ENCODE measurements at regions not wholly inside any gene's neighbourhood (a gene's known extent, or its start where the extent isn't known, plus 50 kb on each side); places are given as distances from the start of the nearest gene placed in this dataset.

DNA sequence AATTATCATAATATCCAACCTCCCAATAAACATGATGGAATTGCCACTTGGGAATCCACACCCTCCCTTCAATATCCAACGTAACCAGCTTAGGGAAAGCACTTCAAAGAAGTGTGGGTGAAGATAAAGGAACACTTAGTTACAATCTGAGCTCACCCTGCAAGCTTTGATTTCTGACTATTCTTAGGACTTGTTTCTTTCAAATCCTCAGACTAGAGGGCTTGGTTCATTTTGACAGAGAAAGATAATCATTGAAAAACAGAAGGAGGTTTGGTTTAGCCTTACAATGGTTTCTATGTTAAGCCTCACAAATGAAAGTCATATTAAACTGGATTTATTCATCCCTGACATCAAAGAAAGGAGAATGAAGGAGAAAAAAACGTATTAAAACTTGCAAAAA is 57.9 kb upstream of the SYT13 start (continued):
- TF ChIP-seq, protein P1, sequence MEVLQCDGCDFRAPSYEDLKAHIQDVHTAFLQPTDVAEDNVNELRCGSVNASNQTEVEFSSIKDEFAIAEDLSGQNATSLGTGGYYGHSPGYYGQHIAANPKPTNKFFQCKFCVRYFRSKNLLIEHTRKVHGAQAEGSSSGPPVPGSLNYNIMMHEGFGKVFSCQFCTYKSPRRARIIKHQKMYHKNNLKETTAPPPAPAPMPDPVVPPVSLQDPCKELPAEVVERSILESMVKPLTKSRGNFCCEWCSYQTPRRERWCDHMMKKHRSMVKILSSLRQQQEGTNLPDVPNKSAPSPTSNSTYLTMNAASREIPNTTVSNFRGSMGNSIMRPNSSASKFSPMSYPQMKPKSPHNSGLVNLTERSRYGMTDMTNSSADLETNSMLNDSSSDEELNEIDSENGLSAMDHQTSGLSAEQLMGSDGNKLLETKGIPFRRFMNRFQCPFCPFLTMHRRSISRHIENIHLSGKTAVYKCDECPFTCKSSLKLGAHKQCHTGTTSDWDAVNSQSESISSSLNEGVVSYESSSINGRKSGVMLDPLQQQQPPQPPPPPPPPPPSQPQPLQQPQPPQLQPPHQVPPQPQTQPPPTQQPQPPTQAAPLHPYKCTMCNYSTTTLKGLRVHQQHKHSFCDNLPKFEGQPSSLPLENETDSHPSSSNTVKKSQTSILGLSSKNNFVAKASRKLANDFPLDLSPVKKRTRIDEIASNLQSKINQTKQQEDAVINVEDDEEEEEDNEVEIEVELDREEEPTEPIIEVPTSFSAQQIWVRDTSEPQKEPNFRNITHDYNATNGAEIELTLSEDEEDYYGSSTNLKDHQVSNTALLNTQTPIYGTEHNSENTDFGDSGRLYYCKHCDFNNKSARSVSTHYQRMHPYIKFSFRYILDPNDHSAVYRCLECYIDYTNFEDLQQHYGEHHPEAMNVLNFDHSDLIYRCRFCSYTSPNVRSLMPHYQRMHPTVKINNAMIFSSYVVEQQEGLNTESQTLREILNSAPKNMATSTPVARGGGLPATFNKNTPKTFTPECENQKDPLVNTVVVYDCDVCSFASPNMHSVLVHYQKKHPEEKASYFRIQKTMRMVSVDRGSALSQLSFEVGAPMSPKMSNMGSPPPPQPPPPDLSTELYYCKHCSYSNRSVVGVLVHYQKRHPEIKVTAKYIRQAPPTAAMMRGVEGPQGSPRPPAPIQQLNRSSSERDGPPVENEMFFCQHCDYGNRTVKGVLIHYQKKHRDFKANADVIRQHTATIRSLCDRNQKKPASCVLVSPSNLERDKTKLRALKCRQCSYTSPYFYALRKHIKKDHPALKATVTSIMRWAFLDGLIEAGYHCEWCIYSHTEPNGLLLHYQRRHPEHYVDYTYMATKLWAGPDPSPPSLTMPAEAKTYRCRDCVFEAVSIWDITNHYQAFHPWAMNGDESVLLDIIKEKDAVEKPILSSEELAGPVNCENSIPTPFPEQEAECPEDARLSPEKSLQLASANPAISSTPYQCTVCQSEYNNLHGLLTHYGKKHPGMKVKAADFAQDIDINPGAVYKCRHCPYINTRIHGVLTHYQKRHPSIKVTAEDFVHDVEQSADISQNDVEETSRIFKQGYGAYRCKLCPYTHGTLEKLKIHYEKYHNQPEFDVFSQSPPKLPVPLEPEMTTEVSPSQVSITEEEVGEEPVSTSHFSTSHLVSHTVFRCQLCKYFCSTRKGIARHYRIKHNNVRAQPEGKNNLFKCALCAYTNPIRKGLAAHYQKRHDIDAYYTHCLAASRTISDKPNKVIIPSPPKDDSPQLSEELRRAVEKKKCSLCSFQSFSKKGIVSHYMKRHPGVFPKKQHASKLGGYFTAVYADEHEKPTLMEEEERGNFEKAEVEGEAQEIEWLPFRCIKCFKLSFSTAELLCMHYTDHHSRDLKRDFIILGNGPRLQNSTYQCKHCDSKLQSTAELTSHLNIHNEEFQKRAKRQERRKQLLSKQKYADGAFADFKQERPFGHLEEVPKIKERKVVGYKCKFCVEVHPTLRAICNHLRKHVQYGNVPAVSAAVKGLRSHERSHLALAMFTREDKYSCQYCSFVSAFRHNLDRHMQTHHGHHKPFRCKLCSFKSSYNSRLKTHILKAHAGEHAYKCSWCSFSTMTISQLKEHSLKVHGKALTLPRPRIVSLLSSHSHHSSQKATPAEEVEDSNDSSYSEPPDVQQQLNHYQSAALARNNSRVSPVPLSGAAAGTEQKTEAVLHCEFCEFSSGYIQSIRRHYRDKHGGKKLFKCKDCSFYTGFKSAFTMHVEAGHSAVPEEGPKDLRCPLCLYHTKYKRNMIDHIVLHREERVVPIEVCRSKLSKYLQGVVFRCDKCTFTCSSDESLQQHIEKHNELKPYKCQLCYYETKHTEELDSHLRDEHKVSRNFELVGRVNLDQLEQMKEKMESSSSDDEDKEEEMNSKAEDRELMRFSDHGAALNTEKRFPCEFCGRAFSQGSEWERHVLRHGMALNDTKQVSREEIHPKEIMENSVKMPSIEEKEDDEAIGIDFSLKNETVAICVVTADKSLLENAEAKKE (CRISPR knock-in tag; IDR thresholded peaks at IDR 0.05) = no peak
- TF ChIP-seq EZH2 (IDR thresholded peaks at IDR 0.05; ENCODE audit: low read depth, unreplicated experiment) (no peak), POLR2AphosphoS5 (IDR thresholded peaks at IDR 0.05; ENCODE audit: low read depth) (no peak), NANOG (IDR thresholded peaks at IDR 0.05; ENCODE audit: borderline replicate concordance) (no peak), EZH2phosphoT487 (IDR thresholded peaks at IDR 0.05; ENCODE audit: unreplicated experiment) (no peak)

- no peak overlapping the region for H2AFZ ChIP-seq
- H3K27me3 ChIP-seq (ENCODE audit: insufficient read depth) = no peaks in the 10 kb centered on the region
- no peak overlapping the region for H3K4me3 ChIP-seq
- H3K79me2 ChIP-seq (replicated peaks; ENCODE audit: insufficient read depth) = no peaks in the 10 kb centered on the region
- H3K4me1 ChIP-seq (ENCODE audit: insufficient read depth) = peaks cover 39% of the 10 kb centered on the region
- H3K4me2 ChIP-seq = no peak overlapping the region
- peaks cover 6% of the 10 kb centered on the region for H3K27me3 Mint-ChIP-seq (ENCODE audit: insufficient read depth, low read depth, poor library complexity)
- DNase-seq (ENCODE audit: low spot score) = no peak
- peaks cover 67% of the 10 kb centered on the region for H3K4me1 Mint-ChIP-seq
- H3K27ac Mint-ChIP-seq = no peak overlapping the region
- H3F3A ChIP-seq (replicated peaks; ENCODE audit: low read depth) = no peaks in the 10 kb centered on the region
- H3K27ac ChIP-seq (ENCODE audit: low read depth) = no peak overlapping the region
- H3K9me3 Mint-ChIP-seq = no peaks in the 10 kb centered on the region
- no peaks in the 10 kb centered on the region for H3K36me3 ChIP-seq (ENCODE audit: insufficient read depth)
- ATAC-seq = no peak
- H4K20me1 ChIP-seq (replicated peaks; ENCODE audit: insufficient read depth) = no peaks in the 10 kb centered on the region
- no peak overlapping the region for H3K4me3 Mint-ChIP-seq
- no peaks in the 10 kb centered on the region for H3K36me3 Mint-ChIP-seq (ENCODE audit: low read depth)
- no peaks in the 10 kb centered on the region for H3K9me2 ChIP-seq (ENCODE audit: insufficient read depth)
- TF ChIP-seq ZNF331 (CRISPR knock-in tag; IDR thresholded peaks at IDR 0.05; ENCODE audit: low read depth) (no peak), POLR2AphosphoS5 (IDR thresholded peaks at IDR 0.05; ENCODE audit: low read depth) (no peak), NANOG (IDR thresholded peaks at IDR 0.05; ENCODE audit: borderline replicate concordance) (no peak), STAT1 (IDR thresholded peaks at IDR 0.05; ENCODE audit: unreplicated experiment) (no peak), JUNB (IDR thresholded peaks at IDR 0.05; ENCODE audit: unreplicated experiment) (no peak), EZH2phosphoT487 (IDR thresholded peaks at IDR 0.05; ENCODE audit: unreplicated experiment) (no peak), EZH2 (IDR thresholded peaks at IDR 0.05; ENCODE audit: low read depth, unreplicated experiment) (no peak), ZNF114 (CRISPR knock-in tag; IDR thresholded peaks at IDR 0.05) (no peak), CREB1 (CRISPR knock-in tag; IDR thresholded peaks at IDR 0.05; ENCODE audit: low read depth) (no peak)
- TF ChIP-seq, protein P1 (CRISPR knock-in tag; IDR thresholded peaks at IDR 0.05) = no peak
Observed at GRCh38 chr11:45343444-45343843, 57.3 kb upstream of the SYT13 start.

Measured in GM23338 (cell line).